SJSA1 (cell line): ENCODE measurements at regions not wholly inside any gene's neighbourhood (a gene's known extent, or its start where the extent isn't known, plus 50 kb on each side); places are given as distances from the start of the nearest gene placed in this dataset.
"Not testable (repeated sequence)": the region's sequence is repeated elsewhere in the genome, so short reads cannot be mapped to it uniquely, and the experiment has no call there.

Experiments
- DNase-seq, 2 experiments: peaks; one replicate each; pipeline ENCODE4 v3.0.0-alpha.2; 2015 to 2020; ENCODE audit warnings: low spot score in 2 of 2, low read depth in 1 of 2
- H3K27ac ChIP-seq: fragments of 250-450 bp; sonication (Bioruptor Pico); 2 replicates; pipeline ENCODE4 v1.5.1; 2020; ENCODE audit warnings: mild to moderate bottlenecking, moderate library complexity
- H3K27me3 ChIP-seq: fragments of 250-450 bp; sonication (Bioruptor Pico); replicated peaks from 2 replicates; pipeline ENCODE4 v1.5.1; 2020; ENCODE audit warnings: mild to moderate bottlenecking, moderate library complexity
- H3K36me3 ChIP-seq: fragments of 250-450 bp; sonication (Bioruptor Pico); 2 replicates; pipeline ENCODE4 v1.5.1; 2020; ENCODE audit warnings: mild to moderate bottlenecking
- H3K4me1 ChIP-seq: fragments of 250-450 bp; sonication (Bioruptor Pico); replicated peaks from 2 replicates; pipeline ENCODE4 v1.6.1; 2021; ENCODE audit warnings: mild to moderate bottlenecking
- H3K4me3 ChIP-seq: fragments of 250-450 bp; sonication (Bioruptor Pico); 2 replicates; pipeline ENCODE4 v1.5.1; 2020; ENCODE audit warnings: mild to moderate bottlenecking
- H3K9me3 ChIP-seq: fragments of 250-450 bp; sonication (Bioruptor Pico); replicated peaks from 2 replicates; pipeline ENCODE4 v1.5.1; 2020; ENCODE audit warnings: mild to moderate bottlenecking

- Histone ChIP-seq H3K4me1 (no peaks in the 10 kb centered on the region), H3K27me3 (no peaks in the 10 kb centered on the region), H3K4me3 (no peak overlapping the region), H3K9me3 (no peaks in the 10 kb centered on the region), H3K27ac (no peak overlapping the region), H3K36me3 (no peaks in the 10 kb centered on the region)
- DNase-seq: no peak
Measured at GRCh38 chr4:79607979-79608378, 200.0 kb upstream of the GK2 start.

- no peaks in the 10 kb centered on the region for H3K9me3 ChIP-seq
- H3K27ac ChIP-seq: no peak overlapping the region
- H3K4me3 ChIP-seq: no peak overlapping the region
- H3K4me1 ChIP-seq: no peaks in the 10 kb centered on the region
- no peak for DNase-seq
- H3K27me3 ChIP-seq: no peaks in the 10 kb centered on the region
- no peaks in the 10 kb centered on the region for H3K36me3 ChIP-seq
Measured at GRCh38 chr4:79604152-79604551, 196.1 kb upstream of the GK2 start.

- Histone ChIP-seq H3K9me3 (no peaks in the 10 kb centered on the region; the same call in 1 of the 2 replicates), H3K4me3 (no peak overlapping the region), H3K27me3 (no peaks in the 10 kb centered on the region), H3K27ac (no peak overlapping the region), H3K4me1 (no peaks in the 10 kb centered on the region), H3K36me3 (no peaks in the 10 kb centered on the region)
- no peak for DNase-seq
Measured at GRCh38 chr4:79603681-79604080, 195.7 kb upstream of the GK2 start.

GRCh38 chr4:79599691-79600090 lies 191.7 kb upstream of the GK2 start:
- H3K9me3 ChIP-seq: no peaks in the 10 kb centered on the region; the same call in 1 of the 2 replicates
- H3K27ac ChIP-seq: no peak overlapping the region
- no peaks in the 10 kb centered on the region for H3K4me1 ChIP-seq
- DNase-seq: no peak
- H3K36me3 ChIP-seq: no peaks in the 10 kb centered on the region
- no peaks in the 10 kb centered on the region for H3K27me3 ChIP-seq
- H3K4me3 ChIP-seq: no peak overlapping the region

GRCh38 chr4:79598801-79599200 lies 190.8 kb upstream of the GK2 start:
- Histone ChIP-seq H3K4me3 (no peak overlapping the region), H3K9me3 (no peaks in the 10 kb centered on the region; the same call in 1 of the 2 replicates), H3K4me1 (no peaks in the 10 kb centered on the region), H3K27me3 (no peaks in the 10 kb centered on the region), H3K27ac (no peak overlapping the region), H3K36me3 (no peaks in the 10 kb centered on the region)
- no peak for DNase-seq

- no peaks in the 10 kb centered on the region; the same call in 1 of the 2 replicates for H3K9me3 ChIP-seq
- no peaks in the 10 kb centered on the region for H3K27me3 ChIP-seq
- DNase-seq: no peak
- H3K4me1 ChIP-seq: no peaks in the 10 kb centered on the region
- H3K4me3 ChIP-seq: no peak overlapping the region
- H3K27ac ChIP-seq: no peak overlapping the region
- H3K36me3 ChIP-seq: no peaks in the 10 kb centered on the region
Measured at GRCh38 chr4:79598214-79598613, 190.2 kb upstream of the GK2 start.

GRCh38 chr4:79597266-79597665 lies 189.2 kb upstream of the GK2 start:
- DNase-seq: no peak
- Histone ChIP-seq H3K36me3 (no peaks in the 10 kb centered on the region), H3K4me3 (no peak overlapping the region), H3K4me1 (no peaks in the 10 kb centered on the region), H3K9me3 (no peaks in the 10 kb centered on the region; the same call in 1 of the 2 replicates), H3K27ac (no peak overlapping the region), H3K27me3 (no peaks in the 10 kb centered on the region)

GRCh38 chr4:79592218-79592617 lies 184.2 kb upstream of the GK2 start:
- not testable (repeated sequence) for H3K4me1 ChIP-seq, H3K9me3 ChIP-seq, H3K4me3 ChIP-seq, H3K27me3 ChIP-seq, H3K27ac ChIP-seq, H3K36me3 ChIP-seq, DNase-seq

GRCh38 chr4:79588679-79589078 lies 180.7 kb upstream of the GK2 start:
- no peak for DNase-seq
- H3K4me1 ChIP-seq: no peaks in the 10 kb centered on the region

GRCh38 chr4:79587207-79587606 lies 179.2 kb upstream of the GK2 start:
- not testable (repeated sequence) for H3K27ac ChIP-seq, H3K4me1 ChIP-seq, H3K4me3 ChIP-seq, DNase-seq, H3K9me3 ChIP-seq, H3K36me3 ChIP-seq, H3K27me3 ChIP-seq

More at GRCh38 chr4:79588679-79589078, 180.7 kb upstream of the GK2 start:
- H3K4me3 ChIP-seq: no peak overlapping the region
- H3K27me3 ChIP-seq: no peaks in the 10 kb centered on the region
- H3K9me3 ChIP-seq: no peaks in the 10 kb centered on the region
- H3K36me3 ChIP-seq: no peaks in the 10 kb centered on the region
- no peak overlapping the region for H3K27ac ChIP-seq

GRCh38 chr4:79585834-79586233 lies 177.8 kb upstream of the GK2 start:
- no peak for DNase-seq
- Histone ChIP-seq H3K36me3 (no peaks in the 10 kb centered on the region), H3K4me1 (no peaks in the 10 kb centered on the region), H3K27me3 (no peaks in the 10 kb centered on the region), H3K9me3 (no peaks in the 10 kb centered on the region), H3K4me3 (no peak overlapping the region), H3K27ac (no peak overlapping the region)

- no peak for DNase-seq
- no peaks in the 10 kb centered on the region for H3K9me3 ChIP-seq
- H3K27ac ChIP-seq: no peak overlapping the region
- no peaks in the 10 kb centered on the region for H3K4me1 ChIP-seq
- no peaks in the 10 kb centered on the region for H3K36me3 ChIP-seq
- H3K27me3 ChIP-seq: no peaks in the 10 kb centered on the region
- H3K4me3 ChIP-seq: no peak overlapping the region
Measured at GRCh38 chr4:79585330-79585729, 177.3 kb upstream of the GK2 start.

- Histone ChIP-seq H3K27me3 (no peaks in the 10 kb centered on the region), H3K4me1 (no peaks in the 10 kb centered on the region), H3K9me3 (no peaks in the 10 kb centered on the region), H3K4me3 (no peak overlapping the region), H3K27ac (no peak overlapping the region), H3K36me3 (no peaks in the 10 kb centered on the region)
- DNase-seq: no peak
Measured at GRCh38 chr4:79584902-79585301, 176.9 kb upstream of the GK2 start.

- Histone ChIP-seq H3K27me3 (no peaks in the 10 kb centered on the region), H3K4me1 (no peaks in the 10 kb centered on the region), H3K9me3 (no peaks in the 10 kb centered on the region), H3K27ac (no peak overlapping the region), H3K4me3 (no peak overlapping the region), H3K36me3 (no peaks in the 10 kb centered on the region)
- no peak for DNase-seq
Measured at GRCh38 chr4:79584352-79584751, 176.3 kb upstream of the GK2 start.

- Histone ChIP-seq H3K9me3 (no peaks in the 10 kb centered on the region), H3K27me3 (no peaks in the 10 kb centered on the region), H3K36me3 (no peaks in the 10 kb centered on the region), H3K4me1 (no peaks in the 10 kb centered on the region), H3K27ac (no peak overlapping the region), H3K4me3 (no peak overlapping the region)
- no peak for DNase-seq
Measured at GRCh38 chr4:79578606-79579005, 170.6 kb upstream of the GK2 start.
